Naive thymus-derived CD4-positive, alpha-beta T cell (primary cell): ENCODE measurements at regions not wholly inside any gene's neighbourhood (a gene's known extent, or its start where the extent isn't known, plus 50 kb on each side); places are given as distances from the start of the nearest gene placed in this dataset.
"Not testable (repeated sequence)": the region's sequence is repeated elsewhere in the genome, so short reads cannot be mapped to it uniquely, and the experiment has no call there.

Experiments
- ATAC-seq: fragments of 150-1000 bp; cut with Tn5 transposase; 2 replicates; pipeline ENCODE4 v1.10.0; 2021; ENCODE audit warnings: mild to moderate bottlenecking, moderate library complexity
- CTCF ChIA-PET: fragments of 350-600 bp; sonication (Branson Sonifier 250); formaldehyde crosslinking; loops from one replicate; lab custom pipeline; 2021; ENCODE audit warnings: antibody characterized with exemption; lab: Charles Lee
- POLR2A ChIA-PET: fragments of 350-600 bp; sonication (Branson Sonifier 250); formaldehyde crosslinking; loops from one replicate; lab custom pipeline; 2021; ENCODE audit warnings: antibody characterized with exemption, inconsistent platforms; lab: Charles Lee
- DNase-seq, 9 donors: peaks; one replicate each; pipeline versions ENCODE4 v3.0.0 to v3.0.0-alpha.2; 2020 to 2022; ENCODE audit warnings: mixed read lengths in 1 of 9
- H3K27ac ChIP-seq: one replicate; pipeline ENCODE4 v1.7.0; 2013; ENCODE audit warnings: mild to moderate bottlenecking, low read depth, low read length, moderate library complexity
- H3K27me3 ChIP-seq, 2 donors: one replicate each; pipeline ENCODE4 v1.7.0; 2013; ENCODE audit warnings: low read length in 2 of 2, mild to moderate bottlenecking in 2 of 2, moderate library complexity in 2 of 2; ENCODE audit not compliant: control insufficient read depth in 2 of 2, insufficient read depth in 2 of 2
- H3K36me3 ChIP-seq, 3 experiments: 1 replicate in 2 of 3; 2 replicates in 1 of 3; pipeline ENCODE4 v1.7.0; 2013; ENCODE audit warnings: low read length in 3 of 3, mild to moderate bottlenecking in 3 of 3, moderate library complexity in 1 of 3; ENCODE audit not compliant: insufficient read depth in 3 of 3, control insufficient read depth in 2 of 3
- H3K4me1 ChIP-seq, 2 donors: one replicate each; pipeline ENCODE4 v1.7.0; 2013; ENCODE audit warnings: low read length in 2 of 2, mild to moderate bottlenecking in 2 of 2, moderate library complexity in 1 of 2; ENCODE audit not compliant: control insufficient read depth in 2 of 2, insufficient read depth in 2 of 2
- H3K4me3 ChIP-seq: 2 replicates; pipeline ENCODE4 v1.7.0; 2013; ENCODE audit warnings: mild to moderate bottlenecking, low read length
- H3K9me3 ChIP-seq, 3 experiments: 1 replicate in 2 of 3; 2 replicates in 1 of 3; pipeline ENCODE4 v1.7.0; 2013; ENCODE audit warnings: low read length in 3 of 3; ENCODE audit not compliant: control insufficient read depth in 2 of 3
- H3K27ac Mint-ChIP-seq, 9 donors: one replicate each; pipeline ENCODE4 v1.8.0; 2020 to 2022; ENCODE audit warnings: mixed read lengths in 9 of 9, mild to moderate bottlenecking in 8 of 9, moderate library complexity in 5 of 9, inconsistent platforms in 2 of 9
- H3K27me3 Mint-ChIP-seq, 5 donors: one replicate each; pipeline ENCODE4 v1.8.0; 2021 to 2022; ENCODE audit warnings: mixed read lengths in 5 of 5, mild to moderate bottlenecking in 1 of 5
- H3K36me3 Mint-ChIP-seq, 5 donors: one replicate each; pipeline ENCODE4 v1.8.0; 2020 to 2022; ENCODE audit warnings: mixed read lengths in 5 of 5, mild to moderate bottlenecking in 3 of 5, inconsistent platforms in 1 of 5
- H3K4me1 Mint-ChIP-seq, 7 donors: one replicate each; pipeline ENCODE4 v1.8.0; 2020 to 2022; ENCODE audit warnings: mixed read lengths in 7 of 7, mild to moderate bottlenecking in 3 of 7, inconsistent platforms in 1 of 7
- H3K4me3 Mint-ChIP-seq, 10 donors: one replicate each; pipeline ENCODE4 v1.8.0; 2020 to 2022; ENCODE audit warnings: mild to moderate bottlenecking in 10 of 10, mixed read lengths in 10 of 10, moderate library complexity in 6 of 10, inconsistent platforms in 2 of 10
- H3K9me3 Mint-ChIP-seq, 11 donors: one replicate each; pipeline ENCODE4 v1.8.0; 2020 to 2022; ENCODE audit warnings: mixed read lengths in 11 of 11, mild to moderate bottlenecking in 4 of 11, inconsistent platforms in 1 of 11, moderate library complexity in 1 of 11
- intact Hi-C, 2 donors: fragments of 100-400 bp; cut with micrococcal nuclease; formaldehyde crosslinking; loops; one replicate each; pipeline ENCODE4 v1.15.1; 2023

GRCh38 chr14:48325486-48325885 is 650.1 kb upstream of the MDGA2 start:
- Histone ChIP-seq H3K9me3 (no peaks in the 10 kb centered on the region), H3K4me1 (no peaks in the 10 kb centered on the region), H3K4me3 (no peak overlapping the region), H3K27ac (no peak overlapping the region), H3K27me3 (no peaks in the 10 kb centered on the region), H3K36me3 (no peaks in the 10 kb centered on the region)
- intact Hi-C loops = no loop called here
- POLR2A ChIA-PET = no interaction called here
- Mint-ChIP-seq H3K27me3 (no peaks in the 10 kb centered on the region), H3K4me3 (no peak overlapping the region), H3K9me3 (peaks cover 0 to 14% (median 4%) of the 10 kb centered on the region in 11 donors), H3K4me1 (no peaks in the 10 kb centered on the region), H3K27ac (no peak overlapping the region), H3K36me3 (no peaks in the 10 kb centered on the region)
- CTCF ChIA-PET = no interaction called here
- DNase-seq (no peak), ATAC-seq (no peak)

- Histone ChIP-seq H3K36me3 (no peaks in the 10 kb centered on the region), H3K9me3 (no peaks in the 10 kb centered on the region), H3K4me3 (no peak overlapping the region), H3K27me3 (no peaks in the 10 kb centered on the region), H3K4me1 (no peaks in the 10 kb centered on the region), H3K27ac (no peak overlapping the region)
- Mint-ChIP-seq H3K4me1 (no peaks in the 10 kb centered on the region), H3K27me3 (no peaks in the 10 kb centered on the region), H3K27ac (no peak overlapping the region), H3K36me3 (no peaks in the 10 kb centered on the region), H3K9me3 (peaks cover 0 to 14% (median 4%) of the 10 kb centered on the region in 11 donors), H3K4me3 (no peak overlapping the region)
- ATAC-seq = no peak
- intact Hi-C loops = no loop called here
- POLR2A ChIA-PET = no interaction called here
- CTCF ChIA-PET = no interaction called here
- DNase-seq = no peak
Observed at GRCh38 chr14:48323665-48324064, 648.3 kb upstream of the MDGA2 start.

GRCh38 chr14:48319823-48320222 is 644.4 kb upstream of the MDGA2 start:
- Histone ChIP-seq H3K4me3 (no peak overlapping the region), H3K36me3 (no peaks in the 10 kb centered on the region), H3K4me1 (no peaks in the 10 kb centered on the region), H3K9me3 (no peaks in the 10 kb centered on the region), H3K27me3 (no peaks in the 10 kb centered on the region), H3K27ac (no peak overlapping the region)
- H3K27ac Mint-ChIP-seq = no peak overlapping the region
- ATAC-seq (no peak), DNase-seq (no peak)
- no peaks in the 10 kb centered on the region for H3K27me3 Mint-ChIP-seq
- ChIA-PET POLR2A (no interaction called here), CTCF (no interaction called here)
- no peak overlapping the region for H3K4me3 Mint-ChIP-seq
- no peaks in the 10 kb centered on the region for H3K36me3 Mint-ChIP-seq
- peaks cover 0 to 16% (median 4%) of the 10 kb centered on the region in 11 donors for H3K9me3 Mint-ChIP-seq
- intact Hi-C loops = no loop called here
- no peaks in the 10 kb centered on the region for H3K4me1 Mint-ChIP-seq

GRCh38 chr14:48304729-48305128 is 629.3 kb upstream of the MDGA2 start:
- CTCF ChIA-PET = no interaction called here
- no peaks in the 10 kb centered on the region for H3K27me3 ChIP-seq
- POLR2A ChIA-PET = no interaction called here
- ATAC-seq (no peak), DNase-seq (no peak)
- H3K4me1 Mint-ChIP-seq = no peaks in the 10 kb centered on the region
- no peaks in the 10 kb centered on the region for H3K4me1 ChIP-seq
- H3K27ac ChIP-seq = no peak overlapping the region
- H3K27me3 Mint-ChIP-seq = no peaks in the 10 kb centered on the region
- H3K27ac Mint-ChIP-seq = no peak overlapping the region
- H3K36me3 Mint-ChIP-seq = no peaks in the 10 kb centered on the region
- H3K9me3 Mint-ChIP-seq = peaks cover 0 to 6% (median 0%) of the 10 kb centered on the region in 11 donors
- no peaks in the 10 kb centered on the region for H3K9me3 ChIP-seq
- intact Hi-C loops = no loop called here
- H3K4me3 ChIP-seq = no peak overlapping the region
- H3K36me3 ChIP-seq = no peaks in the 10 kb centered on the region
- H3K4me3 Mint-ChIP-seq = no peak overlapping the region

- Histone ChIP-seq H3K27ac (no peak overlapping the region), H3K4me1 (no peaks in the 10 kb centered on the region), H3K27me3 (no peaks in the 10 kb centered on the region), H3K4me3 (no peak overlapping the region), H3K36me3 (no peaks in the 10 kb centered on the region), H3K9me3 (no peaks in the 10 kb centered on the region)
- no peak overlapping the region for H3K27ac Mint-ChIP-seq
- no peak for ATAC-seq
- peaks cover 0 to 12% (median 7%) of the 10 kb centered on the region in 11 donors for H3K9me3 Mint-ChIP-seq
- no peaks in the 10 kb centered on the region for H3K4me1 Mint-ChIP-seq
- ChIA-PET CTCF (no interaction called here), POLR2A (no interaction called here)
- no peaks in the 10 kb centered on the region for H3K36me3 Mint-ChIP-seq
- intact Hi-C loops = no loop called here
- DNase-seq = no peak
- no peak overlapping the region for H3K4me3 Mint-ChIP-seq
- no peaks in the 10 kb centered on the region for H3K27me3 Mint-ChIP-seq
Observed at GRCh38 chr14:48289701-48290100, 614.3 kb upstream of the MDGA2 start.

- DNase-seq, H3K27ac ChIP-seq, H3K4me3 Mint-ChIP-seq, intact Hi-C loops, H3K27ac Mint-ChIP-seq, H3K9me3 ChIP-seq, H3K4me1 Mint-ChIP-seq, POLR2A ChIA-PET, CTCF ChIA-PET, H3K4me1 ChIP-seq, H3K27me3 Mint-ChIP-seq, H3K27me3 ChIP-seq, H3K4me3 ChIP-seq, H3K36me3 ChIP-seq, ATAC-seq, H3K36me3 Mint-ChIP-seq: not testable (repeated sequence)
- peaks cover 3 to 18% (median 11%) of the 10 kb centered on the region in 11 donors for H3K9me3 Mint-ChIP-seq
Observed at GRCh38 chr14:48285217-48285616, 609.8 kb upstream of the MDGA2 start.

- Histone ChIP-seq H3K9me3 (no peaks in the 10 kb centered on the region), H3K27me3 (no peaks in the 10 kb centered on the region), H3K36me3 (no peaks in the 10 kb centered on the region), H3K4me1 (no peaks in the 10 kb centered on the region), H3K4me3 (no peak overlapping the region), H3K27ac (no peak overlapping the region)
- H3K4me3 Mint-ChIP-seq = no peak overlapping the region
- CTCF ChIA-PET = no interaction called here
- H3K4me1 Mint-ChIP-seq = peaks cover 0 to 2% (median 0%) of the 10 kb centered on the region in 7 donors
- intact Hi-C loops = no loop called here
- H3K9me3 Mint-ChIP-seq = peaks cover 0 to 28% (median 5%) of the 10 kb centered on the region in 11 donors
- DNase-seq = no peak
- no peak for ATAC-seq
- no peaks in the 10 kb centered on the region for H3K36me3 Mint-ChIP-seq
- POLR2A ChIA-PET = no interaction called here
- H3K27ac Mint-ChIP-seq = no peak overlapping the region
- no peaks in the 10 kb centered on the region for H3K27me3 Mint-ChIP-seq
Observed at GRCh38 chr14:48275301-48275700, 599.9 kb upstream of the MDGA2 start.
